NCI-H1930 (cell line): ENCODE measurements at regions not wholly inside any gene's neighbourhood (a gene's known extent, or its start where the extent isn't known, plus 50 kb on each side); places are given as distances from the start of the nearest gene placed in this dataset.
"Not testable (repeated sequence)": the region's sequence is repeated elsewhere in the genome, so short reads cannot be mapped to it uniquely, and the experiment has no call there.

Source experiments
- DNase-seq, 2 experiments: peaks; one replicate each; lab custom pipeline; 2025; lab: John Stamatoyannopoulos, UW

- no peak for DNase-seq
These were observed 50.2 kb upstream of the SLC35C1 start for GRCh38 chr11:45754741-45755140.

DNA sequence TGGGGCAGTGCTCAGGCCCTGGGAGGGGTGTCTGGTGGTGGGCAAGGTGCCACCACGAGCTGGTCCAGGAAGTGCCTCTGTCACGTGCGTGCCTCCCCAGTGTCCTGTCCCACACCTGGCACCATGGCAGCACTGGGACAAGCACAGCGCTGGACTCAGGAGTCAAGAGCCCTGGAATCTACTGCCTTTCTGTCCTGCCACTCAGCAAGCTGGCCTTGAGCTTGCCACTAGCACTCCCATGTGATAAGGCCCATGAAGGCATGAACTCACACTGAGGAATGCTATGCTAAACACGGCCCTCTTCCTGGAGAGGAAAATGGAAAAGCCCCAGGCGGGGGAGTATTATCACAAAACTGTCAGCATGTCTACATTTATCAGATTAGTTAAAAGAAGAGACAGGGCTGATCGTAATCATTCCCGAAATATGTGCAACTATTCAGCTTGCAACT lies 50.7 kb upstream of the SLC35C1 start:
- no peak for DNase-seq

DNA sequence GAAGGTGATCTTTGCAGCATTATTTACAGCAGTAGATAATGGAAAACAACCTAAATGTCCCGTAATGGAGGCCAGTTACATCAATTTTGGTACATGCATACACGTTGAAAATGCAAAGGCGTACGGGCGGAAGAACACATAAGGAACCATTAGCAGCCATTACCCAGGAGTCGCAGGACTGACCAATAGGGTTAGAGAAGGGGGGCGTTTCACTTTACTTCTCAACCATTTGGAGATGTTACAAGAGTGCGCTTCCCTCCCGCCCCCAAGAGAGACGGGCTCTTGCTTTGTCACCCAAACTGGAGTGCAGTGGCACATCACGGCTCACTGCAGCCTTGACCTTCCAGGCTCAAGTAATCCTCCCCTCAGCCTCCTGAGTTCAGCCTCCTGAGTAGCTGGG lies 52.8 kb upstream of the SLC35C1 start:
- no peak for DNase-seq

GRCh38 chr11:45751430-45751829 lies 53.5 kb upstream of the SLC35C1 start:
- DNase-seq: no peak

GRCh38 chr11:45750439-45750838 lies 54.5 kb upstream of the SLC35C1 start:
- no peak for DNase-seq

- no peak for DNase-seq
These were observed 56.1 kb upstream of the SLC35C1 start for GRCh38 chr11:45748801-45749200.

DNA sequence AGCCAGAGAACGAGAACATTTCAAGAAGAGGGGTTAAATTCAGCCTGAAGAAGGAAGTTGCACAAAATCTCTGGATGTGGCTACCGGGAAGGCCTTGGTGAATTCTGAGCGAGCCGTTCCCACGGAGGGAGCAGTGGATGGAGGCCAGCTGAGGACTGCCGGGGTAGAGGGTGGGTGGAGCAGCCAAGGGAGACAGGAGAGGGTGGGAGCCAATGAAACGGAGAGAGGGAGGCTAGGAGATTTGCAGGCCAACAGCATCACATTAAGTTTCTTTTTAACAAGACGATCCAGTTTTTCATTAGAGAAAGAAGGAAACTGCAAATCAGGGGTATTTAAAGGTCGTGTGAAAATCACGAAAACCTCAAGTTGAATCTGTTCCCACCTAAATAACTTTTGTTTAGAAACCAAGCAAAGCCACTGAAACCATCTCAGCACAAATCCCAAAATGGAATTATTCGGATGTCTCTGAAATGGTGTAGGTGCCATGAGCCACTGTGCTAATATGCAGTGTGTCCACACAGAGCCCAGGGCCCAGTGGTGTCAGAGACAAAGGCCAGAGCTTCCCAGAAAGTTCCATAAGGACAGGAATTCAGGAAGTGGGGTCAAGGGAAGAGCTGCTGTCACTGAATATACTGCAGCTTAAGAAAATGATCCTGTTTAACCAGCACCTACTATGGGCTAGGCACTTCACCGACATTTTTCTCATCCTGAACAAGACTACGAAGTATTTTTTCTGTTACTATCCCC lies 59.7 kb upstream of the SLC35C1 start:
- no peak for DNase-seq

- DNase-seq: no peak
These were observed 61.1 kb upstream of the SLC35C1 start for GRCh38 chr11:45743556-45744468.

DNA sequence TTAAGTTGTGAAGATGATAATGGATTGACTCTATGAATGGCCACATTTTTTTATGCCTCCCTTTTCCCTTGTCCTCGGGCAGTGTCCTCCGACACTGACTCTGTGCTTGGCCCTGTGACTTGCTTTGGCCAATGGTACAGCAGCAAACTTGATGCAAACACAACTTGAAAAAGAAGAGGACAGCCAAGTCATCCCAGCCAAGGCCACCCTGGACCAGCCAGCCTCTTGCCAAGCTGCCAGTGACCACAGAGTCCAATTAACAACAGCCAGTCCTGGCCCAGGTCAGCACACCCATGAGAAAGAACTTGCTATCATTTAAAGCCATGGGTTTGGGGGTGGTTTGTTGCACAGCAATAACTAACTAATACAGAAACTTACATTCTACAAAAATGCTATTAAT lies 63.4 kb upstream of the SLC35C1 start:
- DNase-seq: no peak

- DNase-seq: no peak
These were observed 63.9 kb upstream of the SLC35C1 start for GRCh38 chr11:45741032-45741431.

- DNase-seq: no peak
These were observed 65.1 kb upstream of the SLC35C1 start for GRCh38 chr11:45739866-45740265.

DNA sequence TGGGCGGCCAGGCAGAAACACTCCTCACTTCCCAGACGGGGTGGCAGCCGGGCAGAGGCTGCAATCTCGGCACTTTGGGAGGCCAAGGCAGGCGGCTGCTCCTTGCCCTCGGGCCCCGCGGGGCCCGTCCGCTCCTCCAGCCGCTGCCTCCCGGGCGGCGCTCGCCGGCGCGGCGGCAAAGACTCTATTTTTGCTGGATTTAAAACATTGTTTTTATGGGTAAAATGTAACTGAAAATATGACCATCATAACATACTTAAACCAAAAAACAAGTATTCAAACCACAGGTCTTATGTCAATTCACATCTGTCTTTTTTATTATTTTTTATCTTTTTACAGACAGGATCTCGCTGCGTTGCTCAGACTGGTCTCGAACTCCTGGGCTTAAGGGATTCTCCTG lies 65.9 kb upstream of the SLC35C1 start:
- DNase-seq: not testable (repeated sequence)

DNA sequence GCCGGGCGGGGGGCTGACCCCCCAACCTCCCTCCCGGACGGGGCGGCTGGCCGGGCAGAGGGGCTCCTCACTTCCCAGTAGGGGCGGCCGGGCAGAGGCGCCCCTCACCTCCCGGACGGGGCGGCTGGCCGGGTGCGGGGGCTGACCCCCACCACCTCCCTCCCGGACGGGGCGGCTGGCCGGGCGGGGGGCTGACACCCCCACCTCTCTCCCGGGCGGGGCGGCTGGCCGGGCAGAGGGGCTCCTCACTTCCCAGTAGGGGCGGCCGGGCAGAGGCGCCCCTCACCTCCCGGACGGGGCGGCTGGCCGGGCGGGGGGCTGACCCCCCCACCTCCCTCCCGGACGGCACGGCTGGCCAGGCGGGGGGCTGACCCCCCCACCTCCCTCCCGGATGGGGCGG lies 66.8 kb upstream of the SLC35C1 start:
- DNase-seq: not testable (repeated sequence)

DNA sequence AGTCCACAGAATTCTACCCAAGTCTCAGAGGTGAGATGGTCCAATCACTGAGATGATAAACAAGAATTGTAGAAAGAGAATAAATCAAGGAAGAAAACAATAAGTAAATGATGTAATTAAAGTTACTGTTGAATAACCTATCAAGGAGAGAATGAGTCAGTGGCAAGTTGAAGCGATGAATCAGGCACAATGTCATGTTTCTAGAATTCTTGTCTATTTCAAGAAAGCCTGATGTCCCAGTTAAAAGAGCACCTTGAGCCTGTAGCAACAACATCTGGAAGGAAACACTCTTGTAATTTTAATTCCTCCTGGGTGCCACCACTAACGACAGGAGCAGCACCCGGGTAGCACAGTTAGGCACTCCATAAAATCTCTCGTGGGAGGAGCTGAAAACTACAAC lies 67.9 kb upstream of the SLC35C1 start:
- DNase-seq: no peak

DNA sequence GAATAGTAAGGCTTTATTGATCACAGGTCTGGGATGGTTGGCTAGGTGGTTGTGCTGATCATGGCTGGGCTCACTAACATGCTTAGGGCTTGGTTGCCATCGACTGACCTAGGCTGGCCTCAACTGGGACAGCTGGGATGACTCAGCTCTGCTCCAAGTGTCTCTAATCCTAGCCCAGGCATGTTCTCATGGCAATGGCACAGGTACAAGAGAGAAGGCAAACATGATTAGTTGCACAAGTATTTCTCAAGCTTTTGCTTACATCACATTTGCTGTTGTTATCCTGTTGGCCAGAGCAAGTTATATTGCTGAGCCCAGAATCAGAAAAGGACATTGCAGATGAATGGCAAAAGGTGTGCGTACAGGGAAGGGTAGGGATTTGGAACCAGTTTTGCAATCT lies 68.5 kb upstream of the SLC35C1 start:
- DNase-seq: no peak

DNA sequence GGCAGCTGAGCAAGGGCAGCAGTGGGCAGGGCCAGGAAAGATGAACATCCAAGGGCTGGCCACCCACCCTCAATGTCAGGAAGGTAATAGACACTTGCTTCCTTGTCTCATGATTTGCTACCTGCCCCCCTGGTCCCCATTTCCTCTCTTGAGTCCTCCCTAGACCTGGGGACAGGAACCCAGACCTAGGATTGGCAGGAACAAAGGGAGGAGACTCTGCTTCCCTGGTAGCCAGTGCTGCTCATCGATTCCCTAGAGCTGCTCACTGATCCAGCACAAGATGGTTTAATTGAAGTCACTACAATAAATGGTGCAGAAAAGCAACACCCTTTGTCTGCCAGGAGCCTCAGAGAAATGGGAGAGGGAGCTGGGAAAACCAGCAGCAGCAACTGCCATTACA lies 67.8 kb upstream of the CHST1 start:
- no peak for DNase-seq

- no peak for DNase-seq
These were observed 66.9 kb upstream of the CHST1 start for GRCh38 chr11:45732343-45732742.

- not testable (repeated sequence) for DNase-seq
These were observed 65.7 kb upstream of the CHST1 start for GRCh38 chr11:45731171-45731570.

- no peak for DNase-seq
These were observed 64.6 kb upstream of the CHST1 start for GRCh38 chr11:45730014-45730413.

DNA sequence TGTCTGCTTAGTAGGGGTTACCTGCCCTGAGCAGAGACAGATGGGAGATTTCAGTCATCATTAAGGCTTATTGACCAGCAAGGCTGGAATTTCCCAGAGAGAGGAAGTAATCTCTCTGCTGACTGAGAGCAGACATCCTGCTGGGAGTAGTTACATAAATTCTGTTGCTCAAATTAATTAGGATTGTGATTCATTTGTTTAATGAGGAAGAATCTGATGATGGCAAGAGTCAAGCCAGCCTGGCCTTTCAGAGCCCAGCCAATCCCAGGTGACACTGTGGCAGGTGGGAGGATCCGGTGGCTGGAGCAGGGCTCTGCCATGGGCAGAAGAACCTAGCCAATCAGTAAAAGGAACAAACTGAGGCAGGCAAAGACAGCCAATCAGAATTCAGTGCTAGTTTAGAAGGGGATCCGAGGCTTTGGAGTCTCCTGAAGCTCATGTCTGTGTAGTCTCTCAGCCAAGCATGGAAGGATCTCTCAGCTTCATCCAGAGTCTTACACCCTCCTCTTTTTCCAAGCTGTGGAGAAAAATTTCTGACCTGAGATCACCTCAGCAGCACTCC lies 61.2 kb upstream of the CHST1 start:
- DNase-seq: no peak

GRCh38 chr11:45725776-45726492 lies 60.5 kb upstream of the CHST1 start:
- no peak for DNase-seq

- no peak for DNase-seq
These were observed 59.7 kb upstream of the CHST1 start for GRCh38 chr11:45725121-45725520.
